IPS DF 6.9 (cell line): ENCODE measurements at regions not wholly inside any gene's neighbourhood (a gene's known extent, or its start where the extent isn't known, plus 50 kb on each side); places are given as distances from the start of the nearest gene placed in this dataset.

ENCODE experiments used
- DNase-seq: peaks from one replicate; pipeline ENCODE4 v3.0.0-alpha.2; 2013; ENCODE audit warnings: low read depth, low spot score
- H3K27ac ChIP-seq: one replicate; pipeline ENCODE4 v1.5.1; 2013; ENCODE audit warnings: low read length, control low read depth
- H3K27me3 ChIP-seq: 2 replicates; pipeline ENCODE4 v1.6.1; 2013; ENCODE audit warnings: mild to moderate bottlenecking, low read length; ENCODE audit not compliant: control insufficient read depth, insufficient read depth
- H3K36me3 ChIP-seq: 2 replicates; pipeline ENCODE4 v1.6.1; 2013; ENCODE audit warnings: low read length; ENCODE audit not compliant: control insufficient read depth, insufficient read depth
- H3K4me1 ChIP-seq: 2 replicates; pipeline ENCODE4 v1.6.1; 2013; ENCODE audit warnings: low read length; ENCODE audit not compliant: control insufficient read depth, insufficient read depth
- H3K4me3 ChIP-seq: 2 replicates; pipeline ENCODE4 v1.5.1; 2013; ENCODE audit warnings: mild to moderate bottlenecking, low read length
- H3K9me3 ChIP-seq: 2 replicates; pipeline ENCODE4 v1.6.1; 2013; ENCODE audit warnings: low read length, inconsistent platforms; ENCODE audit not compliant: control insufficient read depth, insufficient read depth
- WGBS: extraction: QIAGEN DNeasy Blood & Tissue Kit; methylation state at CpG from one replicate; pipeline ENCODE4 v1.1.7; 2013; ENCODE audit warnings: mixed read lengths, missing lambda C conversion rate; ENCODE audit not compliant: insufficient read length, insufficient coverage; 5-methylcytosine and 5-hydroxymethylcytosine counted together

GRCh38 chr1:169001353-169001752 lies 105.1 kb upstream of the ATP1B1 start:
- Histone ChIP-seq H3K27ac (no peak overlapping the region), H3K4me3 (no peak overlapping the region), H3K4me1 (no peaks in the 10 kb centered on the region), H3K27me3 (no peaks in the 10 kb centered on the region), H3K36me3 (no peaks in the 10 kb centered on the region), H3K9me3 (no peaks in the 10 kb centered on the region)
- no peak for DNase-seq
- no CpG with 5 or more reads among the region's 5 CpGs for whole genome bisulfite sequencing

DNA sequence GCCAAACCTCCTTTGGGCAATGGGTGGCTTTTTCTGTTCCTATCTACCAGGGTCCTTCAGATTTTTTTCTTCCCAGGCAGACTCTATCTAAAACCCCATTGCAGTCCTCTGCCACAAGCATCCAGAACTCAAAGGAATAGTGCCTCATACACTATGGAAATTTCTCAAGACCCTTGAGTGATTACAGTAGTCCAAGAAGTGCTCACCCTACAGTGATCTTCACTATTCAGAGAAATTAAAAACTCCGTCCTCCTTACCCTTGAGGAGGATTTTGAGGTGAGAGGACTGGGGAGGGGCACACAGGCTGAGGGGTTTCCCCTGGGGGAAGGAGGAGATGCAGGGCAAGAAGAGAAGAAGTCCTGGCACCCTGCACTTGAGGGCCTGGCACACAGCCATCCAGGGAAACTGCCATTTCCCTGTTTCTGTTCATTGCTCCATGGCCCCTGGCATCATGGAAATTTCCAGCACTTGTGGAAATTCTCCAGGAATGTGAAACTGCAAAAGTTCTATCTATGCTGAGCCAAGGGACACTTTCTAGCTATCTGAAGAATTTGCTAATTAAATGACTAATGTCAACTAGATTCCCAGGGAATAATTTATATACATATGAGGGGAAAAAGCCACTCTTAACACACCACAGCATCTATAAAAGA lies 102.5 kb upstream of the ATP1B1 start:
- Histone ChIP-seq H3K27me3 (no peaks in the 10 kb centered on the region), H3K4me1 (no peaks in the 10 kb centered on the region), H3K4me3 (no peak overlapping the region), H3K27ac (no peak overlapping the region), H3K36me3 (no peaks in the 10 kb centered on the region), H3K9me3 (no peaks in the 10 kb centered on the region)
- DNase-seq, result no peak
- no CpG with 5 or more reads among the region's 1 CpG for WGBS

DNA sequence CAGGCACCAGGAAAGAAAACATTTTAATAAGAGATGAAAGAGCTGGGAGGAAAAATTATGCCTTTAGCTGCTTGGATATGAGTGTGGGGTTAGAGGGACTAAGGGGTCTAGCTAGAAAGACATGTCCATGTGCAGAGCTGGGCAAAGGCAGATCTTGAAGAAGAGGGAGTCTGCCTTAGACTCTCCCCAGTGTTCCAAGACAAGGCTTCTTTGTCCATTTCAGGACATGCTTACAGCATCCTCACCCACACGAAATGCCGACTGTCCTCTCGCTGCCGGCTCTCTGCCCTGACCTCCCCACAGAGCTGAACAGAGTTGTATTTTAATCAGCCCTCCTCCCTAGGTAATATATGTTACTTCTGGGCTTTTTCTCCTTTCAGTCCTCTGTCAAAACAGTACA lies 100.7 kb upstream of the ATP1B1 start:
- Histone ChIP-seq H3K4me3 (no peak overlapping the region), H3K4me1 (no peaks in the 10 kb centered on the region), H3K36me3 (no peaks in the 10 kb centered on the region), H3K27ac (no peak overlapping the region), H3K9me3 (no peaks in the 10 kb centered on the region), H3K27me3 (no peaks in the 10 kb centered on the region)
- no peak for DNase-seq
- WGBS, result no CpG with 5 or more reads among the region's 4 CpGs

- Histone ChIP-seq H3K27ac (no peak overlapping the region), H3K27me3 (no peaks in the 10 kb centered on the region), H3K4me3 (no peak overlapping the region), H3K4me1 (no peaks in the 10 kb centered on the region), H3K9me3 (no peaks in the 10 kb centered on the region), H3K36me3 (no peaks in the 10 kb centered on the region)
- no peak for DNase-seq
Measured at GRCh38 chr1:169009666-169010065, 96.8 kb upstream of the ATP1B1 start.

GRCh38 chr1:169012416-169012815 lies 94.1 kb upstream of the ATP1B1 start:
- DNase-seq, result no peak
- no CpG with 5 or more reads among the region's 2 CpGs for WGBS
- Histone ChIP-seq H3K27ac (no peak overlapping the region), H3K27me3 (no peaks in the 10 kb centered on the region), H3K36me3 (no peaks in the 10 kb centered on the region), H3K4me3 (no peak overlapping the region), H3K4me1 (no peaks in the 10 kb centered on the region), H3K9me3 (no peaks in the 10 kb centered on the region)

DNA sequence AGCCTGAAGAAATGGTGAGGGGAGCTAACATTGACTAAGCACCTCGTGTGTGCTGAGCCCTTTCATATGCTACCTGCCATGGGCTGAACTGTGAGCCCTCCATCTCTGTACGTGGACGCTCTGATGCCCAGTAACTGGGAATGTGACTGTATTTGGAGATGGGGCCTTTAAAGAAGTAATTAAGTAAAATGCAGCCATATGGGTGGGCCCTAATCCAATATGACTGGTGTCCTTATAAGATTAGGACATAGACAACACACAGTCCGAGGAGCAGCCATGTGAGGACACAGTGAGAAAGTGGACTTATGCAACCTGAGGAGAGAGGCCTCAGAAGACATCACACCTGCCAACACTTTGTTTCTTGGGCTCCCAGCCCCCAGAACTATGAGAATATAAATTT lies 92.7 kb upstream of the ATP1B1 start:
- Histone ChIP-seq H3K4me1 (no peaks in the 10 kb centered on the region), H3K4me3 (no peak overlapping the region), H3K27ac (no peak overlapping the region), H3K27me3 (no peaks in the 10 kb centered on the region), H3K36me3 (no peaks in the 10 kb centered on the region), H3K9me3 (no peaks in the 10 kb centered on the region)
- DNase-seq, result no peak
- no CpG with 5 or more reads among the region's 4 CpGs for WGBS

DNA sequence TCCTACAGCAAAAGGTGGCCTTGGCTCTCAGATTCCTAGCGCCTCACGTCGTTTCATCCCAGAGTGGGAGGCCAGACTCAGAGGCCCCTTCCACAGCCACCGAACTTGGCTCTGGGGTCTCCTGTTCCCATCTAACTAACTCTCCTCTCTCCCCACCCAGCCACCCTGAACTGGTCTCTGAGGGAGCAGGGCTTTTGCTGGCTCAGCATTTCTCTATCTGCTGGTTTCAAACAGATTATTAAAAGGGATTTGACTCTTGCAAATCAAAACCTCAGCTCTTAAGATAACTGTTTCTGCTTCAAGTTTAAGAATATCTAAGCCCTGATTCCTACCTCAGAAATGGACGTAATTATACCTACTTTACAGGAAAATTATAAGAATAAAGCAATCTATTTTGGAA lies 91.0 kb upstream of the ATP1B1 start:
- H3K27me3 ChIP-seq, result no peaks in the 10 kb centered on the region
- no peaks in the 10 kb centered on the region for H3K9me3 ChIP-seq
- H3K36me3 ChIP-seq, result no peaks in the 10 kb centered on the region
- H3K4me1 ChIP-seq, result no peaks in the 10 kb centered on the region
- no peak overlapping the region for H3K27ac ChIP-seq
- no peak overlapping the region for H3K4me3 ChIP-seq
- no peak for DNase-seq
- no CpG with 5 or more reads among the region's 5 CpGs for WGBS

DNA sequence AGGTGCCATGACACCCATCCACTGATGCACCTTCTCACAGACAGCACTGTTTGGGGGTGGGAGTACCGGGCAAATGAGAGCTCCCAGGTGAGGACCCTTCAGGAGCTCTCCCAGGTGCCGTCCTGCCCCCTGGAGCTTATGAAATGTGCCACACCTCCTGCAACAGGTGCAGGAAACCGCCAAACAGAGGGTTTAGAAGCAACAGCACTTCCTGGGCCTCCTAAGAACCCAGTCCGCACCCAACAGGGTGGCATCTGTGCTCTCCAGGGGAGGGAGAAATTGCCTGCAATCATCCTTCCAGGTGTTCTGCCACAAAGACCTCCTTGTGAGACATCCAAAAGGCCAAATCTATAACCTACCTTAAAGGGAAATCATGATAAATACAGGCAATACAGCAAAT lies 87.7 kb upstream of the ATP1B1 start:
- Histone ChIP-seq H3K4me1 (no peaks in the 10 kb centered on the region), H3K27ac (no peak overlapping the region), H3K4me3 (no peak overlapping the region), H3K9me3 (no peaks in the 10 kb centered on the region), H3K27me3 (no peaks in the 10 kb centered on the region), H3K36me3 (no peaks in the 10 kb centered on the region)
- DNase-seq, result no peak
- WGBS, result no CpG with 5 or more reads among the region's 4 CpGs

GRCh38 chr1:169019419-169020058 lies 87.0 kb upstream of the ATP1B1 start:
- no peak overlapping the region for H3K27ac ChIP-seq
- no peaks in the 10 kb centered on the region for H3K27me3 ChIP-seq

GRCh38 chr1:169020684-169021083 lies 85.8 kb upstream of the ATP1B1 start:
- no peak overlapping the region for H3K4me3 ChIP-seq
- H3K27me3 ChIP-seq, result no peaks in the 10 kb centered on the region
- no peaks in the 10 kb centered on the region for H3K4me1 ChIP-seq
- no peaks in the 10 kb centered on the region for H3K36me3 ChIP-seq
- no peak for DNase-seq
- H3K27ac ChIP-seq, result no peak overlapping the region
- no peaks in the 10 kb centered on the region for H3K9me3 ChIP-seq

More at GRCh38 chr1:169019419-169020058, 87.0 kb upstream of the ATP1B1 start:
- no peaks in the 10 kb centered on the region for H3K9me3 ChIP-seq
- H3K36me3 ChIP-seq, result no peaks in the 10 kb centered on the region
- no CpG with 5 or more reads among the region's 3 CpGs for WGBS
- no peaks in the 10 kb centered on the region for H3K4me1 ChIP-seq
- H3K4me3 ChIP-seq, result no peak overlapping the region
- DNase-seq, result no peak

- no CpG with 5 or more reads among the region's 1 CpG for WGBS
- H3K27ac ChIP-seq, result no peak overlapping the region
- H3K9me3 ChIP-seq, result no peaks in the 10 kb centered on the region
- DNase-seq, result no peak
- H3K4me1 ChIP-seq, result no peaks in the 10 kb centered on the region
- H3K27me3 ChIP-seq, result no peaks in the 10 kb centered on the region
- no peak overlapping the region for H3K4me3 ChIP-seq
- no peaks in the 10 kb centered on the region for H3K36me3 ChIP-seq
Measured at GRCh38 chr1:169022648-169023047, 83.8 kb upstream of the ATP1B1 start.
